Kidney epithelial cell (primary cell): ENCODE measurements at regions not wholly inside any gene's neighbourhood (a gene's known extent, or its start where the extent isn't known, plus 50 kb on each side); places are given as distances from the start of the nearest gene placed in this dataset.

Source experiments
- DNase-seq: peaks from one replicate; pipeline ENCODE4 v3.0.0-alpha.2; 2010; ENCODE audit warnings: low read depth
- H3K27me3 ChIP-seq: 2 replicates; pipeline ENCODE4 v1.6.0; 2011; ENCODE audit warnings: low read length; ENCODE audit not compliant: control insufficient read depth, insufficient read depth
- H3K36me3 ChIP-seq: 2 replicates; pipeline ENCODE4 v1.5.1; 2011; ENCODE audit warnings: low read length; ENCODE audit not compliant: control insufficient read depth, insufficient read depth
- H3K4me3 ChIP-seq: 2 replicates; pipeline ENCODE4 v1.5.1; 2011; ENCODE audit warnings: low read depth, mild to moderate bottlenecking, control low read depth, low read length
- TF ChIP-seq, protein P1 (sequence below): IDR thresholded peaks from 2 replicates; pipeline ENCODE4 v1.5.1; 2011; ENCODE audit warnings: mild to moderate bottlenecking, moderate library complexity, low read length, control low read depth, inconsistent platforms; ENCODE audit not compliant: insufficient read depth, poor library complexity, severe bottlenecking

DNA sequence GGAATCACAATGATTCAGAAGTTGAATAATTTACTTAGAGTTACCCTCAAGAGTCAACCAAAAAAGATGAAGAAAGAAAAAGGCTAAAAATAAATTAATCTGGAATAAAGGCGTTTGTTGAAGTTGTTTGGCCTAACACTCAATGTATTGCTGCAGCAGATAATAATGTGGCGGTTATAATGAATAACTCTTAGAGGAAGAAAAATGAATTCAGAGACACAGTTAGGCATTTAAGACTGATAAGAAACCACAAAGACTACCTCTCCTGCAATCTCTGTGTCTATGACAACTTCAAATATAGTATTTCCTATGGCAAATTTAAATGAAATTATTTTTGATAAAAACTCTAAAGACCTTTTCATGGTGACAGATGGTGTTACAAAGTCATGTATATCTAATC lies 1369.1 kb upstream of the AGA start:
- H3K27me3 ChIP-seq: no peaks in the 10 kb centered on the region
- no peak for DNase-seq
- TF ChIP-seq, protein P1, sequence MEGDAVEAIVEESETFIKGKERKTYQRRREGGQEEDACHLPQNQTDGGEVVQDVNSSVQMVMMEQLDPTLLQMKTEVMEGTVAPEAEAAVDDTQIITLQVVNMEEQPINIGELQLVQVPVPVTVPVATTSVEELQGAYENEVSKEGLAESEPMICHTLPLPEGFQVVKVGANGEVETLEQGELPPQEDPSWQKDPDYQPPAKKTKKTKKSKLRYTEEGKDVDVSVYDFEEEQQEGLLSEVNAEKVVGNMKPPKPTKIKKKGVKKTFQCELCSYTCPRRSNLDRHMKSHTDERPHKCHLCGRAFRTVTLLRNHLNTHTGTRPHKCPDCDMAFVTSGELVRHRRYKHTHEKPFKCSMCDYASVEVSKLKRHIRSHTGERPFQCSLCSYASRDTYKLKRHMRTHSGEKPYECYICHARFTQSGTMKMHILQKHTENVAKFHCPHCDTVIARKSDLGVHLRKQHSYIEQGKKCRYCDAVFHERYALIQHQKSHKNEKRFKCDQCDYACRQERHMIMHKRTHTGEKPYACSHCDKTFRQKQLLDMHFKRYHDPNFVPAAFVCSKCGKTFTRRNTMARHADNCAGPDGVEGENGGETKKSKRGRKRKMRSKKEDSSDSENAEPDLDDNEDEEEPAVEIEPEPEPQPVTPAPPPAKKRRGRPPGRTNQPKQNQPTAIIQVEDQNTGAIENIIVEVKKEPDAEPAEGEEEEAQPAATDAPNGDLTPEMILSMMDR: no peak
- no peaks in the 10 kb centered on the region for H3K36me3 ChIP-seq
- H3K4me3 ChIP-seq: no peak overlapping the region

DNA sequence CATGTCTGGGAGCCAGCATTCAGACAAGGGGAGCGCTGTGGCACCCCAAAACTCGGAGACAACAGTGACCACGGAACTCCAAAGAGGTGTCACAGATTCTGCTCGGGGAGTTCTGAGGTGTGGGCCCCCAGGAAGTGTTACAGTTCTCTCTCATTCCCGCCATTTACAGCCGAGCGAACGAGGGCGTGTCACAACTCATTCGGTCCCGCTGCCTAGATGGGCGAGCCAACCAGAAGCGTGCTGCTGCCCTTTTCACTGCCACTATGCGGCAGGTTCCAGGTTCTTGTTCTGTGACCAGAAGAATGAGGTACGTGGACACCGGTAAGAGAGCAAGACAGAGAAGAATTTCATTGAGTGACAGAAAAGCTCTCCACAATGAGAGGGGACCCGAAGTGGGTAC lies 1370.6 kb upstream of the AGA start:
- Histone ChIP-seq H3K27me3 (no peaks in the 10 kb centered on the region), H3K4me3 (no peak overlapping the region), H3K36me3 (no peaks in the 10 kb centered on the region)
- TF ChIP-seq, protein P1: no peak
- DNase-seq: no peak

DNA sequence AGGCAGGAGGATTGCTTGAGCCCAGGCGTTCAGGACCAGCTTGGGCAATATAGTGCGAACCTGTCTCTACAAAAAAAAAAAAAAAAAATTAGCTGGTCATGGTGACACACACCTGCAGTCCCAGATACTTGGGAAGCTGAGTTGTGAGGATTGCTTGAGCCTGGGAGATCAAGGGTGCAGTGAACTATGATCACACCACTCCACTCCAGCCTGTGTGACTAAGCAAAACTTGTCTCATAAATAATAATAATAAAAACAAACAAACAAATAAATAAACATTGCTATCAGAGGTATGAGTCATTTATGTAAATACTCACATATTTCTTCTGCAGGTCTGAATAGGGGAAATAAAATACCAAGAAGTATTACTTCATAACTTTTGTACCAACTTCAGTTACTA lies 1372.7 kb upstream of the AGA start:
- DNase-seq: no peak
- no peaks in the 10 kb centered on the region for H3K27me3 ChIP-seq
- no peak overlapping the region for H3K4me3 ChIP-seq
- TF ChIP-seq, protein P1: no peak
- no peaks in the 10 kb centered on the region for H3K36me3 ChIP-seq

DNA sequence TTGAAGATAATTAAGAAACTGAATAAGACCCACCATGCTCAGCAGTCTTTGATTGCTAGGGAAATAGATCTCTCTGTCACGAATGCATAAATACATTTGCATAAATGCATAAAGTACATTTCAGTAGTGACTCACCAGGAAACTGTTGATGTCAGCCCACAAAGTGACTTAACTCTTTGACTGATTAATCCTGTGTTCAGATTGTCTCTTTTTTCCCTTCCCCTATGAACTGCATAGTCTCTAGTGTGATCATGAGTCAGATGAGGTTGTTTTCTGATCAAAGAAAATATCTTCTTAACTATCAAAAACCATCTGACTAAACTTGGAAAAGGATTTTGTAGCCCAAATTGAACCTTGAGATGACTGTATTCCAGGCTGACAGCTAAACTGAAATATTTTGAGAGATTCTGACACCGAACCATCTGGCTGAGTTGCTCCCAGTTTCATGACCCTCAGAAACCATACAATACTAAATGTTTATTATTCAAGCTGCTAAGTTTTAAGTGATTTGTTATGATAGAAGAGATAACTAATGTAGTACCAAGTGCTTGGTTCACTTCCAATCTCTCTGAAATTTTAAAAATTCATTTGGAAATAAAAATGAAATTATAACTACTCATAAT lies 1381.5 kb upstream of the AGA start:
- TF ChIP-seq, protein P1: no peak
- no peak overlapping the region for H3K4me3 ChIP-seq
- H3K27me3 ChIP-seq: no peaks in the 10 kb centered on the region
- H3K36me3 ChIP-seq: no peaks in the 10 kb centered on the region
- peak; percentile 21 for DNase-seq

DNA sequence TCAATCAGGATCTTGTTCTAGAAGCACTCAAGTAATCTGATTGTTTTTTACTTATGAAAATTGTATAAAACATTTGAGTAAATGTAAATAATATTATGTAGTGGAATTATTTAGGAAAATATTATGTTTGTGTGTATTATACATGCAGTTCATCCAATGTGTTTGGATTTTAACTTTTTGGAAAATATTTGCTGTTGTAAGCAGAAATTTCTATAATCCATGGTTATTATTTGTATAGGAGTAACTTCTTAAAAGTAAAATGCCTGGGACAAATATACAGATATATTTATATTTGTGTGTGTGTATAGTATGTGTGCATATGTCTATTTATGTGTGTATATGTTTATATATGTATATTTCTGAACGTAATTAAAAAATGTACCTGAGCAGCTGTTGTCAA lies 1394.6 kb upstream of the AGA start:
- Histone ChIP-seq H3K36me3 (no peaks in the 10 kb centered on the region), H3K27me3 (no peaks in the 10 kb centered on the region), H3K4me3 (no peak overlapping the region)
- DNase-seq: no peak
- TF ChIP-seq, protein P1: no peak

DNA sequence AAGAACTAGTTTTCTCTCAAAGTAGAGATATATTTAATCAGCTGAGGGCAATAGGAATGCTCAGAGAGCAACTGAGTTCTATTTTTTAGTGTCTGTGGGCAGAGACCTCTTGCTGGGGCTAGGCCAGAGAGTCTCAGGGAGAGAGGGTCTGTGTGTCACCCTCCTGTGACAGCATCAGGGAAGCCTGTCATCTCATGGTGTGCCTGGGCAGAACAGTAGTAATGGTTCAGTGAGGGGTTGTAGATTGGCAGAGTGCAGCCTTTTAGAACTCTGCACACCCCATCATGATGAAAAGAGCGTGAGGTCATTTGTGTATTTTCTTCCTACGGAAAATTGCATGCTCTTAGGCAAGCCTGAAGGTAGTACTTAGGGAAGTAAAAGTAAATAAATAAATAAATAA lies 1396.5 kb upstream of the AGA start:
- no peaks in the 10 kb centered on the region for H3K27me3 ChIP-seq
- H3K4me3 ChIP-seq: no peak overlapping the region
- DNase-seq: no peak
- TF ChIP-seq, protein P1: no peak
- H3K36me3 ChIP-seq: no peaks in the 10 kb centered on the region
